ENCODE measurements at regions not wholly inside any gene's neighbourhood (a gene's known extent, or its start where the extent isn't known, plus 50 kb on each side); places are given as distances from the start of the nearest gene placed in this dataset.

DNA sequence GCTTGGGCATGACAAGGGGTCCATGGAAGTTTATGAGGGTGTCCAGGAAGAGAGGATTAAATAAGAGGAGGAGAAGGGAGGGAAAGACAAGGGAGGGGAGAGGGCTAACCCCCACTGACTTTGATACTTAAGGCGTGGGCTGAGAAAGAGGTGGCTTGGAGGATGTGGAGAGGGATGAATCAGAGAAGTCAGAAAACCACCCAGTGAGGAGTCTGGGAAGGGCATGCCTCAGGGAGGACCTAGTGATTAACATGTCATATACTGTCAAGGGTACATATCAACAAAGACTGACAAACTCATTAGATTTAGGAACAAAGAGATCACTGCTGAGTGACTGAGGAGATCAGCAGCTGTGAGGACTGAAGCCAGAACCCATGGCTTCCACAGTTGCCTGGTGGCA, 145.4 kb downstream of the IRX5 start:
- Histone ChIP-seq H3K36me3 (no peaks in the 10 kb centered on the region), H3K27me3 (no peaks in the 10 kb centered on the region), H3K4me3 (no peak overlapping the region), H3K27ac (no peak overlapping the region), H3K9me3 (peaks cover 0 to 10% (median 0%) of the 10 kb centered on the region in 4 donors), H3K4me1 (no peaks in the 10 kb centered on the region)
- TF ChIP-seq CTCF (IDR thresholded peaks at IDR 0.05) (no peak), POLR2A (IDR thresholded peaks at IDR 0.05) (no peak), EP300 (IDR thresholded peaks at IDR 0.05) (no peak)
- WGBS, 2 donors, result 88 to 89% methylated on average over 1 of the region's 1 CpG
- DNase-seq (ENCODE audit: low spot score in 2 of 2), result no peak

DNA sequence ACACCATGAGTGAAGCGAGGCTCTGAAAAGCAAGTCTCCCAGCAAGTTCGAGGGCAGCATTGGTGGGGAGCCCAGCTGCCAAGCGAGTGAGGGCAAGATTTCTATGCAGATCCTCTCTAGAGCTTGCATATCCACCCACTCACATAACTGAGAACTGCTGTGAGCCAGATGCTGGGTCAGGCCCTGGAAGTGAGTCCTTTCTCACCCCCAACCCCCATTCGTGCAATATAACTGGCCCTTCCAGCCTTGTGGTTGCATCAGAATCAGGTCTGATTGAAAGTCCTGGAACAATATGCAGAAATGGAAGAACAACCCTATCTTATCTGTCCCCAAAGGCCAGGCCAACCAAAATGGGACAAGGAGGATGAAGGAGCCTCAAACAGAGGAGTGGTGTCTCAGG, 146.6 kb downstream of the IRX5 start:
- Histone ChIP-seq H3K36me3 (no peaks in the 10 kb centered on the region), H3K27ac (no peak overlapping the region), H3K27me3 (no peaks in the 10 kb centered on the region), H3K4me3 (no peak overlapping the region), H3K4me1 (no peaks in the 10 kb centered on the region), H3K9me3 (peaks cover 0 to 6% (median 0%) of the 10 kb centered on the region in 4 donors)
- WGBS, 2 donors, result 43 to 53% methylated on average over 4 of the region's 4 CpGs
- DNase-seq (ENCODE audit: low spot score in 2 of 2), result no peak
- TF ChIP-seq CTCF (IDR thresholded peaks at IDR 0.05) (no peak), POLR2A (IDR thresholded peaks at IDR 0.05) (no peak), EP300 (IDR thresholded peaks at IDR 0.05) (no peak)

GRCh38 chr16:55078153-55078552, 147.5 kb downstream of the IRX5 start:
- Histone ChIP-seq H3K36me3 (no peaks in the 10 kb centered on the region), H3K27me3 (no peaks in the 10 kb centered on the region), H3K9me3 (peaks cover 0 to 6% (median 0%) of the 10 kb centered on the region in 4 donors), H3K4me1 (no peaks in the 10 kb centered on the region), H3K27ac (no peak overlapping the region), H3K4me3 (no peak overlapping the region)
- WGBS, 2 donors, result 86 to 87% methylated on average over 5 of the region's 5 CpGs
- no peak for DNase-seq (ENCODE audit: low spot score in 2 of 2)
- TF ChIP-seq POLR2A (IDR thresholded peaks at IDR 0.05) (no peak), CTCF (IDR thresholded peaks at IDR 0.05) (no peak)

DNA sequence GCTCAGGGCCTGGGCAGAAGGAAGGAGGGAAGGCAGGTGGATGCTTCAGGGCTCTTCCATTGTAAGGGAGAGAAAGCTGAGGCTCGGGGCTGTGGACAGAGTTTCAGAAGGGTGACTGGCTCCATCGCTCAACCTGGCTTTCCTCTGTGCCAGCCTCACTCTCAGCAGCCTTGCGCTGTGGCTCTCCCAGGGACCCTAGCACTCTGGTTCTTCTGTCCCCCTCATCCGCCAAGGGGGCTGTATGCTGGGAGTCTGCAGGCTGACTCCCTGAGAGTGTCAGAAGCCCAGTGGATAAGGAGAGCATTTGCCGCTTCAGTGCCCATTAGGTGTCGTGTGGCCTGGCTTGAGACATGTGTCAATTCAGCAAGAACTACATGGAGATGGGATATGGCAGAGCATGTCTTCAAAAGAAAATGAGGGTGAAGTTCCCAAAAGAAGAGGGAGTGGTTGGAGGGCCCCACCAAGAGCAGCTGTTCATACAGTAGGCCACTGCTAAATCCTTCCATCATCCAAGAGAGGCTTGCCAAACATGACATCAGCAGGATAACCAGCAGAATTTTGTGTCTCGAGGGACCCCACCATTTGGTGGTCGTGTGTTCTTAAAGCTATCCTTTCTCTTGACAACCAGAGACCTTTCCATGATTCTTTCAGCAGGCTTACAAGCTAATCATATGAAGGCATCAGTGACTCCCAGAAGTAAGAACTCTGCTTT, 148.2 kb downstream of the IRX5 start:
- DNase-seq (ENCODE audit: low spot score in 2 of 2), result no peak
- H3K27me3 ChIP-seq, result no peaks in the 10 kb centered on the region
- WGBS, 2 donors, result 88 to 89% methylated on average over 8 of the region's 8 CpGs

More for the DNA sequence above, 148.2 kb downstream of the IRX5 start:
- Histone ChIP-seq H3K4me1 (no peaks in the 10 kb centered on the region), H3K9me3 (peaks cover 0 to 4% (median 0%) of the 10 kb centered on the region in 4 donors), H3K4me3 (no peak overlapping the region), H3K27ac (no peak overlapping the region), H3K36me3 (no peaks in the 10 kb centered on the region)
- TF ChIP-seq POLR2A (IDR thresholded peaks at IDR 0.05) (no peak), EP300 (IDR thresholded peaks at IDR 0.05) (no peak), CTCF (IDR thresholded peaks at IDR 0.05) (no peak)

Data from tibial nerve (tissue), 4 donors.